Motor neuron (in vitro differentiated cells): ENCODE measurements at regions not wholly inside any gene's neighbourhood (a gene's known extent, or its start where the extent isn't known, plus 50 kb on each side); places are given as distances from the start of the nearest gene placed in this dataset.

Source experiments
- ATAC-seq, 8 experiments: fragments of 200-7000 bp; cut with Tn5 transposase; replicated peaks in 6 of 8; 2 replicates each; pipeline ENCODE4 v1.8.0; 2021; ENCODE audit warnings: mild to moderate bottlenecking in 8 of 8, moderate library complexity in 8 of 8
- H3K27ac ChIP-seq, 2 donors: fragments of 250-450 bp; sonication (Bioruptor Pico); 2 replicates each; pipeline ENCODE4 v1.9.0; 2021; ENCODE audit warnings: antibody characterized with exemption in 2 of 2, mild to moderate bottlenecking in 2 of 2, moderate library complexity in 1 of 2
- H3K4me1 ChIP-seq, 2 donors: fragments of 250-450 bp; sonication (Bioruptor Pico); replicated peaks in 1 of 2; 2 replicates each; pipeline ENCODE4 v1.6.1; 2021; ENCODE audit warnings: antibody characterized with exemption in 2 of 2, mild to moderate bottlenecking in 2 of 2, moderate library complexity in 1 of 2
- H3K4me3 ChIP-seq, 5 donors: fragments of 250-450 bp; sonication (Bioruptor Pico); 2 replicates each; pipeline ENCODE4 v1.9.0; 2021; ENCODE audit warnings: antibody characterized with exemption in 5 of 5, mild to moderate bottlenecking in 5 of 5, moderate library complexity in 4 of 5
- WGBS, 10 experiments: fragments of 450-650 bp; shearing (Covaris generic); methylation state at CpG; one replicate each; pipeline ENCODE4 v1.0.0; 2022; 5-methylcytosine and 5-hydroxymethylcytosine counted together
- in situ Hi-C, 9 experiments: fragments of 400-800 bp; cut with MboI; loops; one replicate each; pipeline ENCODE4 v1.15.0; 2021; ENCODE audit warnings: low sequenced_read_pairs in 9 of 9, low pct_unique_long_range_greater_than_20kb in 2 of 9; ENCODE audit not compliant: unreplicated experiment in 9 of 9

DNA sequence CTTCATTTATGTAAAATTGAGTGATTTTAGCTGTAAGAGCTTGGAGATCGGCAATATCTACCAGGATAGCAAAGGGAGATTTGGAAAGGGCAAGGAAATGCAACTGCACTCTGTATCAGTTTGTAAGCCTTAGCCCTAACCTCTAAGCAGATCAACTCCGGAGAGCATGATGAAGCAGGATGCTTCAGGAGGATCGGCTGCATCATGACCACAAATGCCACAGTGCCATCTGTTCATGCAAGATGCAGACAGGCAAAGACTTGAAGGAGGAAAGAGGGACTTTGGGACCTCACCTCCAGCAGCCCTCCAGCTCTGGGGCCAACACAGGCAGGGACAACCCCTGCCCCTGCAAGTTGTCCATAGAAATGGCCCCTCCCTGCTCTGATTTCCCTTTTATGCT, 377.6 kb upstream of the GATB start:
- in situ Hi-C loops: no loop called here
- no peaks in the 10 kb centered on the region for H3K4me1 ChIP-seq
- no peak overlapping the region for H3K27ac ChIP-seq
- H3K4me3 ChIP-seq: no peak overlapping the region
- ATAC-seq: no peak
- 35 to 100% (median 87%) methylated on average over 1 to 3 of the region's 3 CpGs; no CpG with 5 or more reads in 2 of the 10 experiments for WGBS, 10 experiments

DNA sequence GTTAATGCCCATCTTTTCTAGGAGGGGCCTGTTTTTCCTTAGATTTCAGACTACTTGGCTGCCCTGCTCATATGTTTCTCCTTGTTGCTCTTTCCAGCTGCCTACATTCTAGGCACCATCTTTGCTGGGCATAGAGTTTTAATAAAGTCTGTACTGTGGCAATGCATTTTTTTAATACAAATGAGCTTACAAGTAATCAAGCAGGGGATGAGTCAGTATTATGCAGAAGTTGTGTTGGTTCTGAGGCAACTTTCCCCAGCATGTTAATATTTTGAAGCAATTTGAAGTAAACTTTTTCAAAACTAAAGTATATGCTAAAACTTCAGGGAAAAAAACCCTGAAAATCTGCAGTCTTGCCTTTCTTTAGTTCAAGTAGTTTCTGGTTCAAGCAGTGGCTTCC, 372.0 kb upstream of the GATB start:
- in situ Hi-C loops: no loop called here
- no peak overlapping the region for H3K27ac ChIP-seq
- peak in 2 of 8 experiments; percentile 70 to 76 for ATAC-seq
- H3K4me3 ChIP-seq: no peak overlapping the region
- no peaks in the 10 kb centered on the region for H3K4me1 ChIP-seq

DNA sequence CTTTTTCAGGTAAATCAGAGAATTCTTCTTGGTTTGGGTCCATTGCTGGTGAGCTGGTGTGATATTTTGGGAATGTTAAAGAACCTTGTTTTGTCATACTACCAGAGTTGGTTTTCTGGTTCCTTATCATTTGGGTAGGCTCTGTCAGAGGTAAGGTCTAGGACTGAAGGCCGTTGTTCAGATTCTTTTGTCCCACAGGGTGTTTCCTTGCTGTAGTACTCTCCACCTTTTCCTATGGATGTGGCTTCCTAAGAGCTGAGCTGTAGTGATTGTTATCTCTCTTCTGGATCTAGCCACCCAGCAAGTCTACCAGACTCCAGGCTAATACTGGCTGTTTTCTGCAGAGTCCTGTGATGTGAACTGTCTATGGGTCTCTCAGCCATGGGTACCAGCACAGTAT, 367.5 kb upstream of the GATB start:
- Histone ChIP-seq H3K4me3 (no peak overlapping the region), H3K4me1 (no peaks in the 10 kb centered on the region), H3K27ac (no peak overlapping the region)
- in situ Hi-C loops: no loop called here
- WGBS, 10 experiments: 33 to 100% (median 92%) methylated on average over 1 of the region's 1 CpG; no CpG with 5 or more reads in 6 of the 10 experiments
- no peak for ATAC-seq

DNA sequence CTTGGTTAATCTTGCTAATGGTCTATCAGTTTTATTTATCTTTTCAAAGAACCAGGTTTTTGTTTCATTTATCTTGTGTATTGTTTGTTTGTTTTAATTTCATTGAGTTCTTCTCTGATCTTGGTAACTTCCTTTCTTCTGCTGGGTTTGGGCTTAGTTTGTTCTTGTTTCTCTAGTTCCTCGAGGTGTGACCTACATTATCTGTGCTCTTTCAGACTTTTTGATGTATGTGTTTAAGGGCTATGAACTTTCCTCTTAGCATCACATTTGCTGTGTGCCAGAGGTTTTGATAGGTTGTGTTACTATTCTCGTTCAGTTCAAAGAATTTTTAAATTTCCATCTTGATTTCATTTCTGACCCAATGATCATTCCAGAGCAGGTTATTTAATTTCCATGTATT, 365.4 kb upstream of the GATB start:
- in situ Hi-C loops: no loop called here
- Histone ChIP-seq H3K4me1 (no peaks in the 10 kb centered on the region), H3K27ac (no peak overlapping the region), H3K4me3 (no peak overlapping the region)
- WGBS, 10 experiments: 38 to 100% (median 75%) methylated on average over 1 to 2 of the region's 2 CpGs; no CpG with 5 or more reads in 1 of the 10 experiments
- ATAC-seq: no peak

DNA sequence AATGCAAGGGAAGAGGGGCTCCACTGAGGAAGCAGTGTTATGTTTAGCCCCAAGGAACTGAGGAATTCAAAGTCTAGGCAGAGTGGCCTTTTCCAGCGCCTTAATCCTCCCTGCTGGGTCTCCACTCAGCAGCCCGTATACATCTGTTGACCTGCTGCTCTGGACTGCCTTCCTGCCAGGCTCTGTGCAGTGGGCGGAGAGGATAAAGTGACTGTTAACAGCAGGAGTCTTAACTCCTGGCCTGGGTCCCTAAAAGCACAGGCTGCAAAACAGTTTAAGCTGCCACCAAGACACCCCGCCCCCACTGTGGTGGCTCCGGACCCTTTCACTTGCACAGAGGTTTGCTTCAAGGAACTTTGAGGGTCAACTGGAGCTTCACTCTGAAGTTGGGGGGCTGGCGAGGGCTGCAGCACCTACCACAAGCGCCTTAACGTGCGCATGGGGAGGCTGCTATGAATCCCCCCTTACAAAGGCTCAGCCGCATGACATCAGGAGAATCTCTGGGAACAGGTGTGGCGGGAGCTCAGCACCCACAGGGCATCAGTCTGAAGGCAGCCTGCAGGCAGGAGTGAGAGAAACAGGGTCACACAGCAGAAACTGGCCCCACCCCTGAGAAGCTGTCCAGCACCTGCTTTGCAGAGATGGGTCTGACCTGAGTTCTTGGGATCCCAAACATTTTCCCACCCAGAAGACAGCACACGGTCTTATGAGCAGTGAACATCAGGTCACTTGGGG, 358.2 kb upstream of the GATB start:
- peak in 3 of 8 experiments; percentile 32 to 51 (median 44) for ATAC-seq
- Histone ChIP-seq H3K27ac (no peak overlapping the region), H3K4me1 (peaks cover 6 to 22% of the 10 kb centered on the region in 2 donors), H3K4me3 (no peak overlapping the region)
- 20 to 90% (median 58%) methylated on average over 2 to 7 of the region's 12 CpGs; no CpG with 5 or more reads in 5 of the 10 experiments for WGBS, 10 experiments
- in situ Hi-C loops: no loop called here

DNA sequence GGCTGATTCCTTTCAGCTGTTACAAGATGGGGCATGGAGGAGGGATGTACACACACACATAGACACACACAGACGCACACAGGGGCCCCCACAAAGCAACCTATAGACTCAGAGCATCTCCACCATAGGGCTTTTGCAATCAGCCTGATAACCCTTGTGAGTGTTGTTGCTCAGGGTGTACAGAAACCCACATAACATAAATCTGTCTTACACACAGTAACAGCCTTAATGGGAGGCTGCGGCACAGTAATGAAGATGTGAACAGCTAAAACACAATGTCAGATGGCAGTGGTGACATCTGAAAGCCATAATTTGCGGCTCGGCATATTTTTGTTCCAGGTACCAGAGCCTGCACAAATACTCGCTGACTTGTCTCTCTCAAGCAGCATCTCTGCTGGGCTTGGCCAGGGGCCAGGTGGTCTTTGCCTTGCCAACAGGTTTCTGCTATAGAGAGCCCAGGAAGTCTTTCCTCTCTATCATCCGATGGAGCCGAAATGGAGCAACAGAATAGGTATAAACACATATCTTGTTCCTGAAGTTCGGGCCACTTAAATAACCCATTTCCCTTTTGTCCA, 357.2 kb upstream of the GATB start:
- peak in 5 of 8 experiments; percentile 59 to 85 (median 69) for ATAC-seq
- H3K4me3 ChIP-seq: no peak overlapping the region
- in situ Hi-C loops: no loop called here
- H3K4me1 ChIP-seq: peaks cover 8 to 29% of the 10 kb centered on the region in 2 donors
- WGBS, 10 experiments: 54 to 100% (median 85%) methylated on average over 1 to 6 of the region's 8 CpGs; no CpG with 5 or more reads in 2 of the 10 experiments
- peak overlapping the region in 1 of 2 donors; percentile 60 for H3K27ac ChIP-seq

DNA sequence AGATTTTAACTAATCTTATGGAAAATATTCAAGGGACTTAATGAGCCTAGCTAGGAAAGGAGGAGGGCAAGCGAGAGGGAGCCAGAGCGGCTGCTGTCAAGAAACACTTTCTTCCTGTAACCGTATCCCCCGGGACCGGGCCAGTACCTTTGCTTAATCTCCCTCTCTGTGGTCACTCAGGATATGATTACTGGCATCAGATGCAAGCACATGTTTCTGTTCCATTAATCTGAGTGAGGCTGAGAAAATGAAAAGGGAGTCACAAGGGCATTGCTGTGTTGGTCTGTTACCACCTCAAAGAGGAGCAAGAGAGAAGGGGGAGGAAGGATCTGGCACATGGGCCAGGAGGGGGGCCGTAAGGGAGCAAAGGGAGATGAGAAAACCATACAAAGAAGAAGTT, 356.7 kb upstream of the GATB start:
- H3K27ac ChIP-seq: peak overlapping the region in 1 of 2 donors; percentile 60
- peaks cover 11 to 34% of the 10 kb centered on the region in 2 donors for H3K4me1 ChIP-seq
- peak in 5 of 8 experiments; percentile 29 to 71 (median 44) for ATAC-seq
- no peak overlapping the region for H3K4me3 ChIP-seq
- in situ Hi-C loops: no loop called here
- 55 to 100% (median 84%) methylated on average over 1 to 6 of the region's 6 CpGs for WGBS, 10 experiments

DNA sequence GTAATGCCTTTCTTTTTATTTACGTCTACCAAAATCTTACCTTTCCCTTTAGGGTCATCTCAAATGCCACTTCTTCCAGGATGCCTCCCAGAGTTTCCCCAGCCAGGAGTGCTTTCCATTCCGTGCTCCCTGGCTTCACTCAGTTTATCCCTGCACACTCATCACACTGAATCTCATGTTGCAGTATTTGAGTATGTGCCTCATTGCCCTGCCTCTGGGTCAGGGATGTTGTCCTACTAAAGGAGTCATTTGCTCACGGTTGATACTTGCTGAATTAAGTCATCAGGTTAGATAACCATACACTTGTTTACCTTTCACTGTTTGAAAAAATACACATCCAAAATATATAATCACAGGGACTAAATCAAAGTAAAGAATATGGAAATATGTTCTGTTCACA, 356.2 kb upstream of the GATB start:
- no peak for ATAC-seq
- in situ Hi-C loops: no loop called here
- Histone ChIP-seq H3K27ac (no peak overlapping the region), H3K4me3 (no peak overlapping the region), H3K4me1 (peaks cover 11 to 37% of the 10 kb centered on the region in 2 donors)
- WGBS, 10 experiments: 80 to 100% (median 94%) methylated on average over 1 to 3 of the region's 3 CpGs; no CpG with 5 or more reads in 3 of the 10 experiments

DNA sequence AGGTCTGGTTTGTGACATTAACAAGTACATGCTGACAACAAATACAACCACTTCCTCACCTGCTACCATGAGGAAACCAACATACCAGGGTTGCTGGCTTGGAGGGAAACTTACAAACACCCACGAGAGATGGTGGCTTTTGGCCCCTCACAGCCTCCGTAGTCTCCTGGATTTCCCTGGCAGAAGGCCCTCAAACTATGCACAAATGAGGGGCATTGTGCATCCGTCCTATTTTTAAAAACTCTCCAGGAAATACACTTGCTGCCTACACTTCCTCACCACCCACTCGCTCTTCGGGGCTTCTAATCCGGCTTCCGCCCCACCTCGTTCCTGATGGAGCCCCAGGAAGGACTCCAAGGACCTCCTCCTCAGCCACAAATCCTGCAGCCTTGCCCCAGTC, 355.0 kb upstream of the GATB start:
- no peak overlapping the region for H3K4me3 ChIP-seq
- H3K27ac ChIP-seq: no peak overlapping the region
- in situ Hi-C loops: no loop called here
- no peak for ATAC-seq
- 42 to 100% (median 83%) methylated on average over 1 to 6 of the region's 8 CpGs; no CpG with 5 or more reads in 2 of the 10 experiments for WGBS, 10 experiments
- H3K4me1 ChIP-seq: peaks cover 11 to 37% of the 10 kb centered on the region in 2 donors

DNA sequence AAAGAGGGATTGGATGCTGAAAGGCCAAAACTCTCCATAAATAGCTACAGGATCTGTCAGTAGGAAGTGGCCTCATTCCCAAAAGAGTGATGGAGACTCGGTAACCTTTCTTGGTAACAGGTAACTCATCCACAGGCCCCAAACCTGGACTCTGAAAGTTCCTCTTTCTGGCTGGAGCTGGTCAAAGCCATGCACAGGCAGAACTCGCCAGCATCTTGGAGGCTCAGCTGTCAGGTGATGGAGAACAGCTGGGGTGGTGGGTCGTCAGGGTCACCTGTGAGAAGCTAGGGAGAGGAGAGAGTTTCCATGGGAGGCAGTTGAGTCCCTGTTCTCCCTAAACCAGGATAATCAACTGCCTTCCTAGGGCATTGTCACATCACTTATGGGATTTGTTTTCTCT, 354.3 kb upstream of the GATB start:
- in situ Hi-C loops: no loop called here
- ATAC-seq: no peak

DNA sequence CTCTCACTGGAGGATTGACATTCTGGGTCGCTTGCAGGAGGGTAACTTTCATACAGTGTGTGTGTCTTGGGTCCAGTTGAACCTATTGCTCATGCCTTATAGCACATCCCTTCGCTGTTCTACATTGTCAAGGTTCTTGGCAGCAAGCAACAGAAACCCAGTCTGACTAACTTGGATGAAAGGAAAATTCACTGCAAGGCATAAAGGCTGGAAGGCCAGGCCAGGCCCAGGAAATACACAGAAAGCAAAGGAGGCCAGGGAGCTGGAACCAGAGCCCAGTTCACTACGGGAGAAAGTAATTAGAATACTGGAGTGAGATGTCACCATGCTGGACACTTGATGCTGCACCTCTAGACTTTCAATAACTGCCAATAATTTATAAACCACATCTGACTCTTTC, 353.8 kb upstream of the GATB start:
- in situ Hi-C loops: no loop called here
- Histone ChIP-seq H3K4me3 (no peak overlapping the region), H3K4me1 (peaks cover 11 to 41% of the 10 kb centered on the region in 2 donors), H3K27ac (no peak overlapping the region)
- 20 to 100% (median 86%) methylated on average over 1 to 3 of the region's 3 CpGs; no CpG with 5 or more reads in 2 of the 10 experiments for WGBS, 10 experiments
- no peak for ATAC-seq

More for the DNA sequence above, 354.3 kb upstream of the GATB start:
- Histone ChIP-seq H3K27ac (no peak overlapping the region), H3K4me3 (no peak overlapping the region), H3K4me1 (peaks cover 11 to 37% of the 10 kb centered on the region in 2 donors)
- WGBS, 10 experiments: 67 to 100% (median 80%) methylated on average over 1 to 2 of the region's 3 CpGs; no CpG with 5 or more reads in 7 of the 10 experiments

DNA sequence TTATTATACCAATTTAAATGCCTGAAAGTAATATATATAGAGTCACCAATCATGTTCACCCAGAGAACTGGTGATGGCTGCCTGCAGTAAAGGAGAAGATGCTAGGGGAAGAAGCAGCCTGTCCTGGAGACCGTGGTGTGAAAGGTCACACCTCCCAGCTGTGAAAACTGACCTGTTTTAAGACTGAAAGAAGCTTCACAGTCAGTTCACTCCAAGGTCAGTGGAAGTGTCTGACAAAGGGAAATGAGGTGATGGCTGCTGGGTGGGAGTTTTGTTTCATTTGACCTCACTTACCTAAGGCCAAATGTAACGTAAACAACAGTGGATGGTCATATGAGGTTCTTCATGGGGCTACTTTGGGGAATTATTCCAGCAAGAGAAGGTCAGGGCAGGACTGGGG, 352.1 kb upstream of the GATB start:
- WGBS, 10 experiments: 57 to 100% (median 78%) methylated on average over 1 to 2 of the region's 2 CpGs; no CpG with 5 or more reads in 3 of the 10 experiments
- no peak overlapping the region for H3K27ac ChIP-seq
- H3K4me3 ChIP-seq: no peak overlapping the region
- no peak for ATAC-seq
- H3K4me1 ChIP-seq: peaks cover 13 to 49% of the 10 kb centered on the region in 2 donors
- in situ Hi-C loops: no loop called here

DNA sequence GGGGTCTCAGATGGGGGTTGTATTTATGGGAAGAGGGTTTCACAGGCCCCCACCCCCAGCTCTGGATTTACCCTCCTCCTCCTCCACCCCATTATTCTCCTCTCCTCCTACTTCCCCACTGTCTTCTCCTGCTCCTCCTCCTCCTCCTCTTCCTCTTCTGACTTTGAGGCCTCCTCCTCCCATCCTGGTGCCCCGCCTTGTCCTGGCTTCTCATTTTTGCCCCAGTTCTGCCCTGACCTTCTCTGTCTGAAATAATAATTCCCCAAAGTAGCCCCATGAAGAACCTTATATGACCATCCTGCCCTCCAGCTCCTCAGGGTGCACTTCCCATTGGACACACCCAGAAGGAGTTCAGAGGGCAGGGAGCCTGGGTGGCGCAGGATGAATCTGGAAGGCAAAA, 351.4 kb upstream of the GATB start:
- 92 to 100% (median 100%) methylated on average over 1 to 2 of the region's 2 CpGs; no CpG with 5 or more reads in 7 of the 10 experiments for WGBS, 10 experiments
- no peak overlapping the region for H3K27ac ChIP-seq
- ATAC-seq: no peak

More for the DNA sequence above, 351.4 kb upstream of the GATB start:
- Histone ChIP-seq H3K4me3 (no peak overlapping the region), H3K4me1 (peaks cover 17 to 49% of the 10 kb centered on the region in 2 donors)
- in situ Hi-C loops: no loop called here
